ENCODE measurements at regions not wholly inside any gene's neighbourhood (a gene's known extent, or its start where the extent isn't known, plus 50 kb on each side); places are given as distances from the start of the nearest gene placed in this dataset.

DNA sequence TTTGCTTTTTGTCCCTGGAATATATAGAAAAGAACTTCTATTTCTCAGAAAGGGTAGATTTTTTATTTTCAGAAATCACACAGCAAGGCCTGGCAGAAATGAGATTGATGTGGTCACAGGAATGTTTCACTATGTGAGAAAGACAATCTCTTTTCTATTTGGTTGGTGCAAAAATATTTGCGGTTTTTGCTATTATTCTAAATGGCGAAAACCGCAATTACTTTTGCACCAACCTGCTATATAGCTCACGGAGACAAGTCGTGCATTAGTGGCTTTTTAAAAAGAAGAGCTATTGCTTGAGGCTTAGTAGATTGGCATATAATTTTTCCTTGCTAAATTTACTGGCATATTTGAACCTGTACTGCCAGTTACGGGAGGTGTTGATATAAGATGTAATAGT lies 100.4 kb downstream of the ITM2A start:
- TF ChIP-seq, protein P1, sequence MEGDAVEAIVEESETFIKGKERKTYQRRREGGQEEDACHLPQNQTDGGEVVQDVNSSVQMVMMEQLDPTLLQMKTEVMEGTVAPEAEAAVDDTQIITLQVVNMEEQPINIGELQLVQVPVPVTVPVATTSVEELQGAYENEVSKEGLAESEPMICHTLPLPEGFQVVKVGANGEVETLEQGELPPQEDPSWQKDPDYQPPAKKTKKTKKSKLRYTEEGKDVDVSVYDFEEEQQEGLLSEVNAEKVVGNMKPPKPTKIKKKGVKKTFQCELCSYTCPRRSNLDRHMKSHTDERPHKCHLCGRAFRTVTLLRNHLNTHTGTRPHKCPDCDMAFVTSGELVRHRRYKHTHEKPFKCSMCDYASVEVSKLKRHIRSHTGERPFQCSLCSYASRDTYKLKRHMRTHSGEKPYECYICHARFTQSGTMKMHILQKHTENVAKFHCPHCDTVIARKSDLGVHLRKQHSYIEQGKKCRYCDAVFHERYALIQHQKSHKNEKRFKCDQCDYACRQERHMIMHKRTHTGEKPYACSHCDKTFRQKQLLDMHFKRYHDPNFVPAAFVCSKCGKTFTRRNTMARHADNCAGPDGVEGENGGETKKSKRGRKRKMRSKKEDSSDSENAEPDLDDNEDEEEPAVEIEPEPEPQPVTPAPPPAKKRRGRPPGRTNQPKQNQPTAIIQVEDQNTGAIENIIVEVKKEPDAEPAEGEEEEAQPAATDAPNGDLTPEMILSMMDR (IDR thresholded peaks at IDR 0.05) = no peak
- TF ChIP-seq POLR2A (IDR thresholded peaks at IDR 0.05) = no peak

Data from esophagus squamous epithelium (tissue), 4 donors.